Muscle of back (tissue), 3 donors: ENCODE measurements at regions not wholly inside any gene's neighbourhood (a gene's known extent, or its start where the extent isn't known, plus 50 kb on each side); places are given as distances from the start of the nearest gene placed in this dataset.

Experiments
- DNase-seq, 3 donors: peaks; one replicate each; pipeline versions ENCODE4 v3.0.0 to v3.0.0-alpha.2; 2013

GRCh38 chr22:44555597-44555996, 57.6 kb upstream of the RTL6 start:
- DNase-seq: no peak

- no peak for DNase-seq
Measured at GRCh38 chr22:44555046-44555445, 57.0 kb upstream of the RTL6 start.

GRCh38 chr22:44554411-44554810, 56.4 kb upstream of the RTL6 start:
- no peak for DNase-seq

- peak; percentile 67 to 90 (median 88) for DNase-seq
Measured at GRCh38 chr22:44550711-44551491, 52.9 kb upstream of the RTL6 start.

- DNase-seq: no peak
Measured at GRCh38 chr22:44549701-44550100, 51.7 kb upstream of the RTL6 start.

GRCh38 chr22:44548981-44549380, 50.9 kb upstream of the RTL6 start:
- no peak for DNase-seq
